Progenitor cell of endocrine pancreas (in vitro differentiated cells): ENCODE measurements at regions not wholly inside any gene's neighbourhood (a gene's known extent, or its start where the extent isn't known, plus 50 kb on each side); places are given as distances from the start of the nearest gene placed in this dataset.

Source experiments
- DNase-seq: peaks from one replicate; pipeline ENCODE4 v3.0.0; 2021; ENCODE audit warnings: low spot score; ENCODE audit not compliant: unreplicated experiment
- H3K27ac Mint-ChIP-seq: 2 replicates; pipeline ENCODE4 v1.8.0; 2021; ENCODE audit warnings: mild to moderate bottlenecking, moderate library complexity, mixed read lengths
- H3K27me3 Mint-ChIP-seq: 2 replicates; pipeline ENCODE4 v1.8.0; 2021; ENCODE audit warnings: mixed read lengths
- H3K36me3 Mint-ChIP-seq: 2 replicates; pipeline ENCODE4 v1.8.0; 2022; ENCODE audit warnings: mixed read lengths; ENCODE audit not compliant: insufficient read depth
- H3K4me1 Mint-ChIP-seq: 2 replicates; pipeline ENCODE4 v1.8.0; 2021; ENCODE audit warnings: low read depth, mixed read lengths
- H3K4me3 Mint-ChIP-seq: 2 replicates; pipeline ENCODE4 v1.8.0; 2021; ENCODE audit warnings: low read depth, mild to moderate bottlenecking, moderate library complexity, mixed read lengths
- H3K9me3 Mint-ChIP-seq: 2 replicates; pipeline ENCODE4 v1.8.0; 2021; ENCODE audit warnings: low read depth, mixed read lengths
- CTCF ChIP-seq: fragments of 200-600 bp; sonication (generic); IDR thresholded peaks from one replicate; pipeline ENCODE4 v1.5.0; 2021; ENCODE audit warnings: antibody characterized with exemption, mild to moderate bottlenecking; ENCODE audit not compliant: unreplicated experiment

DNA sequence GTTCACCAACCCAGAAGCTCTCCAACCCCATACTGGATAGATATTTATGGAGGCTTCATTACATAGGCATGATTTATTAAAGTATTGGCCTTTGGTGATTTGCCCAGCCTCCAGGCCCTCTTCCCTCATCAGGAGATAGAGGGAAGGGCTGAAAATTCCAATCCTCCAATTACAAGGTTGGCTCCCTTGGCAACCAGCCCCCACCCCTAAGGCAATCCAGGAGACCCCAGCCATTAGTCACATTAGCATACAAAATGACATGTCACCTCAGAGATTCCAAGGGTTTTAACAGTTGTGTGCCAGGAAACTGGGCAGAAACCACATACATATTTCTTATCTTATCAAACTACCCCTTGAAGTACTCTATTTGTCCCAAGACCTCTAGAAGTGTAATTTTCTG, 210.0 kb downstream of the HINT1 start:
- no peak for DNase-seq
- Mint-ChIP-seq H3K4me1 (peaks cover 13% of the 10 kb centered on the region), H3K4me3 (no peak overlapping the region), H3K27ac (no peak overlapping the region), H3K36me3 (no peaks in the 10 kb centered on the region), H3K9me3 (peaks cover 12% of the 10 kb centered on the region), H3K27me3 (peaks cover 9% of the 10 kb centered on the region)
- no peak for TF ChIP-seq CTCF

- H3K36me3 Mint-ChIP-seq = no peaks in the 10 kb centered on the region
- peaks cover 9% of the 10 kb centered on the region for H3K27me3 Mint-ChIP-seq
- no peak for TF ChIP-seq CTCF
- H3K4me3 Mint-ChIP-seq = no peak overlapping the region
- no peak for DNase-seq
- no peak overlapping the region for H3K27ac Mint-ChIP-seq
- peaks cover 9% of the 10 kb centered on the region for H3K9me3 Mint-ChIP-seq
- H3K4me1 Mint-ChIP-seq = peaks cover 13% of the 10 kb centered on the region
These were observed 210.7 kb downstream of the HINT1 start for GRCh38 chr5:130954336-130954735.

DNA sequence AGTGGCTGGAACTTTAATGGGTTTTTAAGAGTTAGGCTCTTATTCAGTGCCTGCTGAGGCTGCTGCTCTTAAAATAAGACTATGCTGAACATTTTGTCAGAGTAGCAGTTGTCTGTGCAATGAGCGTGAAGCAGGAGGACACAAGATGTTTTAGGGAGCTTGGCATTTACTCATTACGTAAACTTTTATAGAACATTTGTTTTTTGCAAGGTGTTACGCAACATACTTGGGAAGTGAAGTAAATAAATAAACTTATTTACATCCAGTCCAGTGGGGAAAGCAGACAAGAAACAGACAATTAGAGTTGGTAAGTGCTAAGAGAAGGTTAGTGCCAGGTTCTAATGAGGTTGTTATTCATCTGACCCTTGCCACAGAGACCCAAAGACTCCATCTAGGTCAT, 226.0 kb downstream of the HINT1 start:
- Mint-ChIP-seq H3K27ac (no peak overlapping the region), H3K4me1 (peaks cover 3% of the 10 kb centered on the region), H3K36me3 (no peaks in the 10 kb centered on the region), H3K4me3 (no peak overlapping the region), H3K27me3 (no peaks in the 10 kb centered on the region), H3K9me3 (no peaks in the 10 kb centered on the region)
- no peak for TF ChIP-seq CTCF
- DNase-seq = no peak

- TF ChIP-seq CTCF = no peak
- no peak for DNase-seq
- no peak overlapping the region for H3K4me3 Mint-ChIP-seq
- H3K36me3 Mint-ChIP-seq = no peaks in the 10 kb centered on the region
- no peaks in the 10 kb centered on the region for H3K27me3 Mint-ChIP-seq
- peaks cover 3% of the 10 kb centered on the region for H3K9me3 Mint-ChIP-seq
- peaks cover 3% of the 10 kb centered on the region for H3K4me1 Mint-ChIP-seq
- no peak overlapping the region for H3K27ac Mint-ChIP-seq
These were observed 228.0 kb downstream of the HINT1 start for GRCh38 chr5:130937046-130937445.

GRCh38 chr5:130923543-130924124, 241.4 kb downstream of the HINT1 start:
- no peaks in the 10 kb centered on the region for H3K36me3 Mint-ChIP-seq
- H3K4me1 Mint-ChIP-seq = no peaks in the 10 kb centered on the region
- H3K27ac Mint-ChIP-seq = no peak overlapping the region
- H3K27me3 Mint-ChIP-seq = no peaks in the 10 kb centered on the region
- H3K9me3 Mint-ChIP-seq = peaks cover 3% of the 10 kb centered on the region
- no peak for TF ChIP-seq CTCF
- H3K4me3 Mint-ChIP-seq = no peak overlapping the region
- DNase-seq = no peak
